ENCODE measurements at regions not wholly inside any gene's neighbourhood (a gene's known extent, or its start where the extent isn't known, plus 50 kb on each side); places are given as distances from the start of the nearest gene placed in this dataset.

DNA sequence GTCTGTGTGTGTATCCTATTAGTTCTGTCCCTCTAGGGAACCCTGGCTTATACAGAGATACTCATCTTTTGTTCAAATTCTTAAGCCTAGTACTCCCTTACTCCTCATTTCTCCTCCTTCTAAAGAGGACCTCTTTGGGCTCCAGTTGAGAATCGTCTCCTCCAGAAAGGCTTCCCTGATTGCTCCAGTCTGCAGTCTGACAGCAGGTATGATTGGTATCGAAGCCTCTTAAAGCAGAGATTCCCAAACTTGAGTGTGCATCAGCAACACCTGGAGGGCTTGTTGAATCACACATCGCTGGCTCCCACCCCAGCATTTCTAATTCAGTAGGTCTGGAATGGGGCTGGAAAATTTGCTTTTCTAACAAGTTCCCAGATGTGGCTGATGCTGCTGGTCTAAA, 60.9 kb upstream of the NMNAT3 start:
- Histone ChIP-seq H3K9ac (ENCODE audit: low read length in 5 of 5) (no peak overlapping the region), H3K27me3 (ENCODE audit: control insufficient read depth in 5 of 5, insufficient read depth in 4 of 5, low read length in 5 of 5) (no peaks in the 10 kb centered on the region), H3K27ac (ENCODE audit: low read depth, low read length) (no peak overlapping the region), H3K36me3 (ENCODE audit: control insufficient read depth in 5 of 5, insufficient read depth in 5 of 5, low read length in 5 of 5) (no peaks in the 10 kb centered on the region), H3K4me3 (ENCODE audit: low read depth in 1 of 5, low read length in 5 of 5) (no peak overlapping the region), H3K4me1 (ENCODE audit: control insufficient read depth in 5 of 5, insufficient read depth in 5 of 5, low read length in 5 of 5) (no peaks in the 10 kb centered on the region), H3K9me3 (ENCODE audit: control insufficient read depth in 5 of 5, low read length in 5 of 5) (no peaks in the 10 kb centered on the region)

DNA sequence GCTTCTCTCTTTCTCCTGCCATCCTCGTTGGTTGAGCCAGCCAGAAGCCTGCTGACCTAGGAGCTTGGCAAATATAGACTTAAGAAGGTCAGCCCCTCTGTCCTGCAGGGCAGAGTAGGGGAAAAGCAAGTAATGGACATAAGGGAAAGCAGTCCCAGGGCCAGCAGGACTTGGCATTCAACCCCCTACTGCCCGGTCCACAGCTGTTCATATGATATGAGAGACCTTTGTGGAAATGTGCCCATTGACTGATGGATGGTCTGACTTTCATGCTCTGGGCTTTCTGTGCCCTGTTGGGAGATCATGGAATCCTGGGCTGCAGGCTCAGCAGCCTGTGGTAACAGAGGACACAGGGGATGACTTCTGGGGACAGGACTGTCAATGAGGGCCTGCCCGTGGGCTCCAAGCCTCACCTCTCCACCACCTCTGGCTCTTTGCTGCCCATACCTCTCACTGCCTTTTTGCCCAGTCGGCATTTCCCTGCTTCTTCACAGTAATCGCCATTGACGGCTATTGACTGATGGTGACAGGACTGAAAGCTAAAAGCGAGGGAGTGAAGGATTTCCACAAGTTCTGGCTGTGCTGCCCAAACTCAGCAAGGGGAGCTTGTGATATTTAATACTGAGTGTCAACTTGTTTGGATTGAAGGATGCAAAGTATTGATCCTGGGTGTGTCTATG, 60.0 kb upstream of the NMNAT3 start:
- Histone ChIP-seq H3K9me3 (ENCODE audit: control insufficient read depth in 5 of 5, low read length in 5 of 5) (no peaks in the 10 kb centered on the region), H3K27me3 (ENCODE audit: control insufficient read depth in 5 of 5, insufficient read depth in 4 of 5, low read length in 5 of 5) (no peaks in the 10 kb centered on the region), H3K4me1 (ENCODE audit: control insufficient read depth in 5 of 5, insufficient read depth in 5 of 5, low read length in 5 of 5) (no peaks in the 10 kb centered on the region), H3K27ac (ENCODE audit: low read depth, low read length) (no peak overlapping the region), H3K9ac (ENCODE audit: low read length in 5 of 5) (no peak overlapping the region), H3K4me3 (ENCODE audit: low read depth in 1 of 5, low read length in 5 of 5) (no peak overlapping the region), H3K36me3 (ENCODE audit: control insufficient read depth in 5 of 5, insufficient read depth in 5 of 5, low read length in 5 of 5) (no peaks in the 10 kb centered on the region)

DNA sequence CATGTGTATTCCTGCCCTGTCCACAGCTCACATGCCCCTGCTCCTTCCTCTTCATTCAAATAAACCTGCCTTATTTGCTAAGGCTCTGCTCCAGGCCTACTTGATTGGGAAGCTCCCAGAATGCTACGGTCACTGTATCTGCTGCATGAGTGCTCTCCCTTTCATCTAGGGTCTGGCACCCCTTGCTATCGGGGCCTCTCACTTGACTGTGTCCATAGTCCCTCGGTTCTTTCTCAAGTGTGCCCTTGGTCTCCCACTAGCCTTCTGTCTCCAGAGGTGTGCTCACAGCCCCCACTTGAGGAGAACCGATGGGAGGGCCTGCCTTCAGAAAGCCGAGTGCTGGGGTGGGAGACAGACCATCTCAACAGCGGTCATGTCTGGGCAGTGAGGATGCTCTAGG, 57.4 kb upstream of the NMNAT3 start:
- Histone ChIP-seq H3K4me3 (ENCODE audit: low read depth in 1 of 5, low read length in 5 of 5) (no peak overlapping the region), H3K27me3 (ENCODE audit: control insufficient read depth in 5 of 5, insufficient read depth in 4 of 5, low read length in 5 of 5) (no peaks in the 10 kb centered on the region), H3K9ac (ENCODE audit: low read length in 5 of 5) (no peak overlapping the region), H3K27ac (ENCODE audit: low read depth, low read length) (no peak overlapping the region), H3K36me3 (ENCODE audit: control insufficient read depth in 5 of 5, insufficient read depth in 5 of 5, low read length in 5 of 5) (no peaks in the 10 kb centered on the region), H3K9me3 (ENCODE audit: control insufficient read depth in 5 of 5, low read length in 5 of 5) (no peaks in the 10 kb centered on the region), H3K4me1 (ENCODE audit: control insufficient read depth in 5 of 5, insufficient read depth in 5 of 5, low read length in 5 of 5) (no peaks in the 10 kb centered on the region)

DNA sequence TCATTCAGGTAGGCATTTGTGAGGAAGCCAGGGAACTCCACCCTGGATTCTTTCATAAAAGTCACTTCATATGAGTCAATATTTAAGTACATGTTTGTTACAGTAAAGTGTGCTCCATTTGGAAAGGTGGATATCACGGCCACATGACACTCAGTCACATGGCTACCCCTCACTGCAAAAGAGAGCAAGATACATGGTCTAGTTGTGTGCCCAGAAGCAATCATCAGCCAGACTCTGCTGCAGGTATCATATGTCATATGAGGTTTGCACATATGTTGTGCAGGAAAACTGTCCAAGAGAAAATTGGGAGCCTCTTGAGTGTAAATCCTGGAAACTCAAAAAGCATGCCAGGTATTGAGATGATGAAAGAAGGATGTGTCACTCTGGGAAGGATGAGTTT, 55.0 kb upstream of the NMNAT3 start:
- H3K27ac ChIP-seq (ENCODE audit: low read depth, low read length), result no peak overlapping the region
- H3K9ac ChIP-seq (ENCODE audit: low read length in 5 of 5), result no peak overlapping the region
- H3K27me3 ChIP-seq (ENCODE audit: control insufficient read depth in 5 of 5, insufficient read depth in 4 of 5, low read length in 5 of 5), result no peaks in the 10 kb centered on the region
- H3K9me3 ChIP-seq (ENCODE audit: control insufficient read depth in 5 of 5, low read length in 5 of 5), result no peaks in the 10 kb centered on the region
- H3K4me3 ChIP-seq (ENCODE audit: low read depth in 1 of 5, low read length in 5 of 5), result no peak overlapping the region
- H3K36me3 ChIP-seq (ENCODE audit: control insufficient read depth in 5 of 5, insufficient read depth in 5 of 5, low read length in 5 of 5), result no peaks in the 10 kb centered on the region
- no peaks in the 10 kb centered on the region for H3K4me1 ChIP-seq (ENCODE audit: control insufficient read depth in 5 of 5, insufficient read depth in 5 of 5, low read length in 5 of 5)

DNA sequence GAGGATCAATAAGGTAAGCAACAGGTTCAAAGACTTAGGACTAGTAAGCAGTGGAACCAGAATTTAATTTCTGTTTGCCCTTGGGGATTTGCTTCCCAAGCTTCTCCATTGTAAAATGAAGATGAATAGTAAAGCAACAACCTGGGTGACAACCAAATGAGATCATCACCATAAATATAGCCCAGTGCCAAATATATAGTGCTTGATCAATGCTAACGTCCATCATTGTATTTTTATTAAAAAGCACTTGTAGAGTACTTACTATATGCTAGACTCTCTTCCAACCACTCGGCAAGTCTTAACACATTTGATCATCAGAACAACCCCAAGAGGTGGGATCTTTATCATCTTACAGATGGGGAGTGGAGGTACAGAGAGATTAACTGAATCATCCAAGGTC, 51.5 kb upstream of the NMNAT3 start:
- H3K9me3 ChIP-seq (ENCODE audit: control insufficient read depth in 5 of 5, low read length in 5 of 5), result no peaks in the 10 kb centered on the region
- H3K27me3 ChIP-seq (ENCODE audit: control insufficient read depth in 5 of 5, insufficient read depth in 4 of 5, low read length in 5 of 5), result no peaks in the 10 kb centered on the region
- no peaks in the 10 kb centered on the region for H3K36me3 ChIP-seq (ENCODE audit: control insufficient read depth in 5 of 5, insufficient read depth in 5 of 5, low read length in 5 of 5)
- H3K4me3 ChIP-seq (ENCODE audit: low read depth in 1 of 5, low read length in 5 of 5), result no peak overlapping the region
- H3K9ac ChIP-seq (ENCODE audit: low read length in 5 of 5), result no peak overlapping the region
- H3K4me1 ChIP-seq (ENCODE audit: control insufficient read depth in 5 of 5, insufficient read depth in 5 of 5, low read length in 5 of 5), result no peaks in the 10 kb centered on the region
- H3K27ac ChIP-seq (ENCODE audit: low read depth, low read length), result no peak overlapping the region

DNA sequence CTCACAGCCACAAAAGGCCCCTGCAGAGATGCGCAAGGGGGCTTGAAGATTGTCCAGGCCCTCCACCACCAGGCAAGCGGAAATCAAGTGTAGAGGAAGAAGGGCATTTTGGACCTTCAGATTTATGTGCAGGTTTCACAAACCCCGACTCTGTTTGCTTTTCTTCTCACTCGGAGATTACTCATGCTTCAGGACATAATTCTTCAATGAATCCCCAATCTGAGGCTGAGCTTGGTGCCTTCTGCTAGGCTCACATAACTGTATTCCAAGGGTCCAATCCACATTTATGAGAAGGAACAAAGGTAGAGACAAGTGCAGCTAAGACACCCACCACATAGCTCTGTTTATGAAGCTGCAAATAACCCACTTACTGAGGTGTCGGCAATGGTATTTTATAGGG, 50.6 kb upstream of the NMNAT3 start:
- Histone ChIP-seq H3K9ac (ENCODE audit: low read length in 5 of 5) (no peak overlapping the region), H3K36me3 (ENCODE audit: control insufficient read depth in 5 of 5, insufficient read depth in 5 of 5, low read length in 5 of 5) (no peaks in the 10 kb centered on the region), H3K4me1 (ENCODE audit: control insufficient read depth in 5 of 5, insufficient read depth in 5 of 5, low read length in 5 of 5) (no peaks in the 10 kb centered on the region), H3K9me3 (ENCODE audit: control insufficient read depth in 5 of 5, low read length in 5 of 5) (no peaks in the 10 kb centered on the region), H3K4me3 (ENCODE audit: low read depth in 1 of 5, low read length in 5 of 5) (no peak overlapping the region), H3K27ac (ENCODE audit: low read depth, low read length) (no peak overlapping the region), H3K27me3 (ENCODE audit: control insufficient read depth in 5 of 5, insufficient read depth in 4 of 5, low read length in 5 of 5) (no peaks in the 10 kb centered on the region)
